GM21515 (cell line): ENCODE measurements at regions not wholly inside any gene's neighbourhood (a gene's known extent, or its start where the extent isn't known, plus 50 kb on each side); places are given as distances from the start of the nearest gene placed in this dataset.

Experiments used
- ATAC-seq: cut with Tn5 transposase; IDR thresholded peaks from one replicate; pipeline ENCODE4 v1.9.1; 2021; ENCODE audit not compliant: unreplicated experiment

- no peak for ATAC-seq
Measured at GRCh38 chrX:106341823-106342222, 173.7 kb downstream of the PWWP3B start.

DNA sequence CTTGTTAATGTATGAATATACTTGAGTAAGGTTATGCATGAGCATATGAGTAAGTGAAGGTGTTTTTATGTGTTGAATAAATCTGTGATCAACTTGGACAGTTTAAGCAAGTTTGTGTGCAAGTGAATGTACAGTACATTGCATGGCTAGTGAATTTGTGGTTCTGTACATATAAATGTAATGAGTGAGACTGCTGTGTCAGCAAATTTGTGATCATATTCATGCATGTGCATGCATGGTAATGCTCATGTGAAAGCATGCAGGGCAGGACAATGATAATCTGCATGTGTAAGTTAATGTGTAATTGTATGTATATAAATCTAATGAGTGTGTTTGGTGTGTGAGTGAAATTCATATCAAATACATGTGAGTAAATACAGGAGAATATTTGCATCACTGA is 188.5 kb downstream of the PWWP3B start:
- ATAC-seq = no peak

GRCh38 chrX:106363214-106363613 is 195.1 kb downstream of the PWWP3B start:
- ATAC-seq = no peak

DNA sequence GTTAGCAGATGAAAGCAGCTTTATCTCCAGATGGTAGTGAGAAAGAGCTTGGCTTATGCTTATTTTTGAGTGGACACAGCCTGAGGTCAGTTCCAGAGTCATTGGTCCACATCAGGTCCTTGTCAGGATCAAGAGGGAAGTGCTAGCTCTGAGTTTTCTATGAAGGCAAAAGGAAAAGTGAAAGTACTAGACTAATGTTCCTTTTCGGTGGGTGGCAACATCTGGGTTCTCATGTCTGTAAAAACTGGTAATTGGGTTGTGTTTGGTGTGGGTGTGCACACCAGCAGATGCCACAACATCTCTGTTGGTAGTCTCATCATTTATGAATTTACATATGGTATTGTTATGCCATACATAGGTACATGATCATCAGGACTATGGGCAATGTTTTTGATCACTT is 210.5 kb downstream of the PWWP3B start:
- ATAC-seq = no peak

DNA sequence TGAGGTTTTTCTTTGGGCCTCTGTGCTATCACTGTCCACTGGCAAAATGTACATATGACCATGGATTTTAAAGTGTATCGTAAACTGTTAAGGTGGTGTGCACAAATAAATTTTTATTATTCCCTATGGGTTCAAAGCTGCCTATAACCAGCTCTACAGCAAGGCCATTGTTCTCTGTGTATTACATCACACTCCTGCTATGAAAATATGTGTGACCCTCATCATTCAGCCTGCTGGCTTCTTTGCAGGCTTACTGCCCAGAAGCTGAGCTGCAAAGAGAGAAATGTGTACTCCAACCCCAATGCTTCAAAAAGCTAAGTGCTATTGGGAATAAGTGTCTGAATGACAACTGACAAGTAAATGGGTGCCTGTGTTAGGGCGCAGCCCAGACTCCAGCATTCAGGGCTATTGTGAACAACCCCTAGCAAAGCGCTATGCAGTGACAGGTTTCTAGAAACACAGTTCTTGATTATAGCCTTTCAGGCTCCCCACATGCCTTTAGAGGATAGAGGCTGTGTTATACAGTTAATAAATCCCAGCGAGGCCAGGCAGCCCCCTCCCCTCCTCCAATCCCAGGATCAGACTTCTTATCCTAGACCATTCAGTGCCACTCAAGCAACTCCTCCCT is 220.4 kb upstream of the RADX start:
- no peak for ATAC-seq

GRCh38 chrX:106392346-106392745 is 219.4 kb upstream of the RADX start:
- no peak for ATAC-seq

DNA sequence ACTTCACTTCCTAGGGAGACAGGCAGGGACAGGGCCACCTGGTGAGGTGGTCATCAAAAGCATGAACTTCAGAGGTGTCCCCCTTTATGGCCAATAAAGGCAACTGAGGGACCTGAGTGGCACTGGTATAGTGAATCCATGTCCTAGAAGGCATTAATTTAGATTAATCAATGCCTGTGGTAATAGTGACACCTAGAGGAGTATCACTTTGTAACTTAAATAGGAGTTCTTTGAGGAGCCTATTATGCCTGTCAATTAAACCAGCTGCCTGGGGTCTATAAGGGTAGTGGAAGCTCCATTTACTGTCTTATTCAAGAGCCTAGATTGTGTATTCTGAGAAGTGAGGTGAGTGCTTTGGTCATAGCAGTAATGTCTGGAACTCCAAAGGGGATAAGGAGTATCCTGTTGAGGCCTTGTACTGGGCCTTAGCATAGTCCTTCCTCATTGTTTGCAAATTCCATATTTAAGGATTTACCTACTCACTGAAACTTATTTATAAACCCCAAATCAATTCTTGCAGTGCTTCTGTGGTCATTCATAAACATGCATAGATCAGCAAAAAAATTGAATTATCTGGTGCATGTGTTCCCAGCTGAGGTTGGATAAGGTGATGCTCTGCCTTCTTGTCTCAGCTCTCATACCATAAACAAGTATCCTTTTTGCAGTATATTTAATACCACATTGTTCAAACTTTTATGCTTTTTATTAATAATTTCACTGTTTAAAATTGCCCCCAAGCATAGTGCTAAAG is 213.8 kb upstream of the RADX start:
- no peak for ATAC-seq

DNA sequence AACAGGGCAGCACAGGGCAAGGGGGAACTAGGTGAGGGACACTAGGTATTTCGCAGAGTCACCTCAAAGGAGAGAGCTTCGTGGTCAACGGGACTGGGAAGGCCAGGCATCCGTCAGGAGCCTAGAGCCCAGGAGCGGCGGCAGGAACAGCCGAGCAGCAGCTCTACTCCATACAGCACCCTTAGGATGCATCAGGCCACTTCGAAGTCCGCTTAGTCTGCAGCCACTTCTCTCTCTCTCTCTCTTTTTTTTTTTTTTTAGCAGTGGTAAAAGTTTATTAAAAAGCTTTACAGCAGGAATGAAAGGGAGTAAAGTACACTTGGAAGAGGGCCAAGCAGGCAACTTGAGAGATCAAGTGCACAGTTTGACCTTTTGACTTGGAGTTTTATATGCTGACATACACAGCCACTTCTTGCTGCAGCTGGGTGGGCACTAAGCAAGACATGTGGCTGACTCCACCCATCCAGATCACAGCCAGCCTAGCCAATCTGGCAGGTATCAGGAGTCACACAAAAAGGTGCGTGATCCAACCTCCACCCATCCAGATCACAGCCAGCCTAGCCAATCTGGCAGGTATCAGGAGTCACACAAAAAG is 209.7 kb upstream of the RADX start:
- ATAC-seq = no peak

DNA sequence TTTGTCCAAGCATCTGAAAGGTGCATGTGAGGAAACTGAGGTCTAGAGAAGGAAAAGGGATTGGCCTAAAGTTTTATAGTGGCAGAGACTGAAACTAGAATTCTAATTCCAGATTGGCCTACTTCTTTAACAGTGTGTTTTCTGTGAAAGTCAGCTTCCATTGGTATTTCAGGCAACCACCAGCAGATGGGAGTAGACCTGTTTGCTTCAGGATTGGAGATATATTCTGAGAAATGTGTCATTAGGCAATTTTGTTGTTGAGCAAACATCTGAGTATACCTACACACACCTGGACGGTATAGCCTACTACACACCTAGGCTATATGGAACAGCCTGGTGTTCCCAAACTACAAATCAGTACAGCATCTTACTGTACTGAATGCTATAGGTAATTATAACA is 207.3 kb upstream of the RADX start:
- ATAC-seq = no peak

- ATAC-seq = peak; percentile 85
Measured at GRCh38 chrX:106415276-106415895, 196.4 kb upstream of the RADX start.

GRCh38 chrX:106436691-106437090 is 175.1 kb upstream of the RADX start:
- ATAC-seq = no peak

- no peak for ATAC-seq
Measured at GRCh38 chrX:106437407-106437806, 174.4 kb upstream of the RADX start.

DNA sequence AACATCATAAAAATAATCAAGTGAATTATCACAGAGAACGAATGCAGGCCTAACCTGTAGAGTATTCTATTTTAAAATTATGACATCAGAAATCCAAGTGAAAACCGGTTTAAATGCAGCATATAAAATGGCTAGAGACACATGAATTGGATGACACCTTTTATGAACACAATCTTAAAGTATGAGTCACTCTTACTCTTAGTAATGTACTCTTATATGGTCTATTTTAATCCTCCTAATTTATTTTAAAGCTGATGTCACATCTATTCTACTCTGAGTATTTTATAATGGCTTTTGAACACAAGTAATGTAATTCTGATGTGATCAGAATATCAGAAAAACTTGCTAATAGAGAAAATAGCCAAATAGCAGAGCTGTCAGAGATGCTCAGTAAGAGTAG is 161.4 kb upstream of the RADX start:
- ATAC-seq = no peak

GRCh38 chrX:106451933-106452332 is 159.8 kb upstream of the RADX start:
- ATAC-seq = no peak

DNA sequence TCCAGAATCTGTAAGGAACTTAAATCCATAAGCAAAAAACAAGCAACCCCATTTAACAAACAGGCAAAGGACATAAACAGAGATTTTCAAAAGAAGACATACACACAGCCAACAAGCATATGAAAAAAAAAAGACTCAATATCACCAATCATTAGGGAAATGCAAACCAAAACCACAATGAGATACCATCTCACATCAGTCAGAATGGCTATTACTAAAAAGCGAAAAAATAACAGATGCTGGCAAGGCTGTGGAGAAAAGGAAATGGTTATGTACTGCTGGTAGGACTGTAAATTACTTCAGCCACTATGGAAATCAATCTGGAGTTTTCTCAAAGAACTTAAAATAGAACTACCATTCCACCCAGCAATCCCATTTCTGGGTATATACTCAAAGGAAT is 156.8 kb upstream of the RADX start:
- ATAC-seq = no peak

DNA sequence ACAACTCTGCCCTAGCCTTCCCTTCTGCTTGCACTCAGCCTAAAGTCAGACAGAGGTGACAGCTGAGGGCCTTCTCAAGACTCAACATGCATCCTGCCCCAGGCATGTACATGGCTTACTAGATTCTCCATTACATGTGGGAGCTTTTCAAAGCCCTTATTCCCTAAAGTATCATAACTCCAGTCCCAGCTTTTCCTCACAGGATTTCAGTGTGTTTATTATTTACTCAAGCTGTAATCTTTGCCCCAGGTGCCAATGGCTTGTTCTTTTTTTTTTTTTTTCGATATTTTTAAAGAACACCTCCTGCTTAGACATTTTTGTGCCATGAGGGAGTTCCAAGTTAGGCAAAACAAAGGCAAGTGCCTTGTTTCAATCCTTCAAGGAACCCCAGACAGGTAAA is 154.0 kb upstream of the RADX start:
- no peak for ATAC-seq

DNA sequence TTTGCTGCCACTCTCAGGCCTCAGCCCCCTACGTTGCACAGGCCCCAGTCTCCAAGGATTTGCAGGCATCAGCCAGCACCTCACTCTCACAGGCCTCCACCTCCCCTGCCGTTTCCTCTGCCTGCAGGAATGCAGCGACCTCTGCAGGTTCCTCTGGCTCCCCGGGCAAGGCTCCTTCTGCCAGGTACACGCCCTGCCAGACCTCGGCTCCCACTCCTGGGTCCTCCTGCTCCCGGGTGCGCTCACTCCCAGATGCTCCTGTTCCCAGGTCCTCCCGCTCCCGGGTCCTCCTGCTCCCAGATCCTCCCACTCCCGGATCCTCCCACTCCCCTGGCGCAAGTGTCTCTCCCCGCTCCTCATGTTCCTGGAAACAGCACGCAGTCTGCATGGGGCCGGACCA is 144.4 kb upstream of the RADX start:
- no peak for ATAC-seq

DNA sequence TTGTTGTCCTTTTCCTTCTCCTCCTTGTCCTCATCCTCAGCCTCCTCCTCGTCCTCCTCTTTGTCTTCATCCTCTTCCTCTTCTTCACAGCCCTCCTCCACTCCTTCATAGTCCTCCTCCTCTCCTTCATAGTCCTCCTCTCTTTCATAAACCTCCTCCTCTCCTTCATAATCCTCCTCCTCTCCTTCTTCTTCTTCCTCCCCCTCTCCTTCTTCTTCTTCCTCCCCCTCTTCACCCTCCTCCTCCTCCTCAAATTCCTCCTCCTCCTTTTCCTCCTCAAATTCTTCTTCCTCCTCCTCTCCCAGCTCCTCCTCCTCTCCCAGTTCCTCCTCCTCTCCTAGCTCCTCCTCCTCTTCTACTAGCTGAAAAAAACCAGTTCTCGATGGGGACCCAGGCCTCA is 143.8 kb upstream of the RADX start:
- no peak for ATAC-seq

- ATAC-seq = no peak
Measured at GRCh38 chrX:106468433-106468832, 143.3 kb upstream of the RADX start.

DNA sequence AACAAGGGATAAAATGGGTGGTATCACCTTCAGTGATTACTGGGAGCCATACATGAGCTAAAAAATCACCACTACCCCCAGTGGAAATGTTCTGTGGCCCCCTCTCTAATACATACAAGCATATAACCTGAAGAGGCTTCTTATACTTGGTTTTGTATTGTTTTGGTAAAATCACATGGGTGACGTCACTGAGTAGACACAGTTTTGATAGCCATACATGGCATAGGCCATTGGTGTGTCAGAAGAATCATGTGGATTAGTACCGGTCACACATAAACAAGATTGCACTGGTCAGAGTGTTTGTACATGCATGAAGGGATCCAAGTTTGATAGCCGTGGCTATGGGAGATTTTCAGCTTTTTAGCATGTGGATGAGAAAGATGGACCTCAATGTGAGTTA is 131.9 kb upstream of the RADX start:
- no peak for ATAC-seq

GRCh38 chrX:106481341-106481740 is 130.4 kb upstream of the RADX start:
- no peak for ATAC-seq

GRCh38 chrX:106484233-106484632 is 127.5 kb upstream of the RADX start:
- peak; percentile 97 for ATAC-seq
